GM19397 (cell line): ENCODE measurements at regions not wholly inside any gene's neighbourhood (a gene's known extent, or its start where the extent isn't known, plus 50 kb on each side); places are given as distances from the start of the nearest gene placed in this dataset.

Experiments used
- ATAC-seq: cut with Tn5 transposase; IDR thresholded peaks from one replicate; pipeline ENCODE4 v1.9.1; 2021; ENCODE audit warnings: mild to moderate bottlenecking, moderate library complexity; ENCODE audit not compliant: unreplicated experiment

- no peak for ATAC-seq
Measured at GRCh38 chr20:11372876-11373790, 544.6 kb upstream of the BTBD3 start.

- no peak for ATAC-seq
Measured at GRCh38 chr20:11375335-11375734, 542.4 kb upstream of the BTBD3 start.

- no peak for ATAC-seq
Measured at GRCh38 chr20:11375966-11376365, 541.7 kb upstream of the BTBD3 start.

GRCh38 chr20:11376420-11376819 is 541.3 kb upstream of the BTBD3 start:
- no peak for ATAC-seq

- no peak for ATAC-seq
Measured at GRCh38 chr20:11376998-11377397, 540.7 kb upstream of the BTBD3 start.

- no peak for ATAC-seq
Measured at GRCh38 chr20:11377761-11378160, 539.9 kb upstream of the BTBD3 start.

- no peak for ATAC-seq
Measured at GRCh38 chr20:11378252-11378651, 539.4 kb upstream of the BTBD3 start.

GRCh38 chr20:11379257-11380011 is 538.3 kb upstream of the BTBD3 start:
- ATAC-seq: peak; percentile 38

GRCh38 chr20:11380283-11380682 is 537.4 kb upstream of the BTBD3 start:
- ATAC-seq: peak; percentile 61

- ATAC-seq: no peak
Measured at GRCh38 chr20:11387189-11387754, 530.4 kb upstream of the BTBD3 start.

GRCh38 chr20:11389186-11389585 is 528.5 kb upstream of the BTBD3 start:
- ATAC-seq: no peak

- ATAC-seq: no peak
Measured at GRCh38 chr20:11391591-11391990, 526.1 kb upstream of the BTBD3 start.

GRCh38 chr20:11394145-11394833 is 523.4 kb upstream of the BTBD3 start:
- no peak for ATAC-seq

- ATAC-seq: no peak
Measured at GRCh38 chr20:11395581-11395980, 522.1 kb upstream of the BTBD3 start.

GRCh38 chr20:11401988-11402387 is 515.7 kb upstream of the BTBD3 start:
- ATAC-seq: peak; percentile 57

GRCh38 chr20:11403711-11404110 is 514.0 kb upstream of the BTBD3 start:
- ATAC-seq: no peak

GRCh38 chr20:11406877-11407276 is 510.8 kb upstream of the BTBD3 start:
- no peak for ATAC-seq

- no peak for ATAC-seq
Measured at GRCh38 chr20:11409561-11409960, 508.1 kb upstream of the BTBD3 start.

GRCh38 chr20:11411765-11412164 is 505.9 kb upstream of the BTBD3 start:
- no peak for ATAC-seq

- no peak for ATAC-seq
Measured at GRCh38 chr20:11426948-11427347, 490.7 kb upstream of the BTBD3 start.

- no peak for ATAC-seq
Measured at GRCh38 chr20:11429168-11429567, 488.5 kb upstream of the BTBD3 start.
